Astrocyte (in vitro differentiated cells and primary cell): ENCODE measurements at regions not wholly inside any gene's neighbourhood (a gene's known extent, or its start where the extent isn't known, plus 50 kb on each side); places are given as distances from the start of the nearest gene placed in this dataset.

ENCODE experiments used
- EZH2 ChIP-seq: IDR thresholded peaks from 2 replicates; pipeline ENCODE4 v1.6.1; 2012; ENCODE audit warnings: mild to moderate bottlenecking, low read length, inconsistent platforms; ENCODE audit not compliant: insufficient read depth
- TF ChIP-seq, protein P1 (sequence below): IDR thresholded peaks from 2 replicates; pipeline ENCODE4 v1.5.1; 2011; ENCODE audit warnings: low read depth, mild to moderate bottlenecking, inconsistent platforms, low read length, moderate library complexity; ENCODE audit not compliant: insufficient read depth

DNA sequence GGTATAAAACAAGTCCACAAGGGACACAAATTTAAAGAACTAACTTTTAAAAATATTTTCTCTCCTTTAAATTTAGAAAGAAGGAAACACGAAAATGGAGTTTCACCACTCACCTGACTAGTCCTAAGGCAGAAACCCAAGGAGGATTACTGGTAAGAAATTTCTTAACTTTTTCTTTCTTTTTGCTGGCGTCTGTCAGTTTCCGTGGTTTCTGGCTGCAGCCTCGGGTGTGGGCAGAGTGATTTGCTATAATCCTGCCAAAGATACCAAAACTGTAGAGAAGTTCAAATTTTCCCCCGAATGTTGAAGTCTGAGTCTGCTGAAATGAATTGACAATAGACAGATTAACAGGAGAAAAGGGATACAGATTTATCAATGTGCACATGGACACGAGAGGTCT lies 843.6 kb upstream of the ALCAM start:
- TF ChIP-seq, protein P1, sequence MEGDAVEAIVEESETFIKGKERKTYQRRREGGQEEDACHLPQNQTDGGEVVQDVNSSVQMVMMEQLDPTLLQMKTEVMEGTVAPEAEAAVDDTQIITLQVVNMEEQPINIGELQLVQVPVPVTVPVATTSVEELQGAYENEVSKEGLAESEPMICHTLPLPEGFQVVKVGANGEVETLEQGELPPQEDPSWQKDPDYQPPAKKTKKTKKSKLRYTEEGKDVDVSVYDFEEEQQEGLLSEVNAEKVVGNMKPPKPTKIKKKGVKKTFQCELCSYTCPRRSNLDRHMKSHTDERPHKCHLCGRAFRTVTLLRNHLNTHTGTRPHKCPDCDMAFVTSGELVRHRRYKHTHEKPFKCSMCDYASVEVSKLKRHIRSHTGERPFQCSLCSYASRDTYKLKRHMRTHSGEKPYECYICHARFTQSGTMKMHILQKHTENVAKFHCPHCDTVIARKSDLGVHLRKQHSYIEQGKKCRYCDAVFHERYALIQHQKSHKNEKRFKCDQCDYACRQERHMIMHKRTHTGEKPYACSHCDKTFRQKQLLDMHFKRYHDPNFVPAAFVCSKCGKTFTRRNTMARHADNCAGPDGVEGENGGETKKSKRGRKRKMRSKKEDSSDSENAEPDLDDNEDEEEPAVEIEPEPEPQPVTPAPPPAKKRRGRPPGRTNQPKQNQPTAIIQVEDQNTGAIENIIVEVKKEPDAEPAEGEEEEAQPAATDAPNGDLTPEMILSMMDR: no peak
- TF ChIP-seq EZH2: no peak
